SK-N-SH treated with all-trans-retinoic acid at 6 μM for 48 hours (cell line): ENCODE measurements at regions not wholly inside any gene's neighbourhood (a gene's known extent, or its start where the extent isn't known, plus 50 kb on each side); places are given as distances from the start of the nearest gene placed in this dataset.

Experiments
- ATAC-seq: fragments of 200-7000 bp; cut with Tn5 transposase; 3 replicates; pipeline ENCODE4 v1.9.1; 2020; ENCODE audit warnings: mild to moderate bottlenecking, moderate library complexity
- ARNTL ChIP-seq: fragments of 450-650 bp; formaldehyde crosslinking; IDR thresholded peaks from 2 replicates; pipeline ENCODE4 v1.5.0; 2020; ENCODE audit warnings: low read depth, mild to moderate bottlenecking, moderate library complexity, borderline replicate concordance
- BACH2 ChIP-seq: fragments of 250-450 bp; sonication (Bioruptor Pico); IDR thresholded peaks from 2 replicates; pipeline ENCODE4 v1.9.0; 2021; ENCODE audit warnings: mild to moderate bottlenecking, borderline replicate concordance
- CSDC2 ChIP-seq: fragments of 250-450 bp; sonication (Bioruptor Pico); IDR thresholded peaks from 2 replicates; pipeline ENCODE4 v1.5.0; 2020; ENCODE audit warnings: mild to moderate bottlenecking, moderate library complexity
- CSRNP3 ChIP-seq: fragments of 250-450 bp; sonication (Bioruptor Pico); IDR thresholded peaks from 2 replicates; pipeline ENCODE4 v1.5.1; 2021; ENCODE audit warnings: mild to moderate bottlenecking, moderate library complexity
- ESRRG ChIP-seq: fragments of 250-450 bp; sonication (Bioruptor Pico); IDR thresholded peaks from 2 replicates; pipeline ENCODE4 v1.6.1; 2021; ENCODE audit warnings: mild to moderate bottlenecking
- GLIS3 ChIP-seq: fragments of 250-450 bp; sonication (Bioruptor Pico); IDR thresholded peaks from 2 replicates; pipeline ENCODE4 v1.5.0; 2020; ENCODE audit warnings: mild to moderate bottlenecking, moderate library complexity
- OSR1 ChIP-seq: fragments of 250-450 bp; sonication (Bioruptor Pico); IDR thresholded peaks from 2 replicates; pipeline ENCODE4 v1.8.0; 2022; ENCODE audit warnings: moderate library complexity, mild to moderate bottlenecking, inconsistent platforms
- PATZ1 ChIP-seq: fragments of 250-450 bp; sonication (Bioruptor Pico); IDR thresholded peaks from 2 replicates; pipeline ENCODE4 v1.8.0; 2020; ENCODE audit warnings: mild to moderate bottlenecking, moderate library complexity, borderline replicate concordance
- POU6F1 ChIP-seq: fragments of 250-450 bp; sonication (Bioruptor Pico); IDR thresholded peaks from 2 replicates; pipeline ENCODE4 v1.8.0; 2021; ENCODE audit warnings: low read depth, mild to moderate bottlenecking, moderate library complexity, borderline replicate concordance
- PPARA ChIP-seq: fragments of 250-450 bp; sonication (Bioruptor Pico); IDR thresholded peaks from 2 replicates; pipeline ENCODE4 v1.5.0; 2020; ENCODE audit warnings: mild to moderate bottlenecking, borderline replicate concordance
- RARB ChIP-seq: fragments of 250-450 bp; sonication (Bioruptor Pico); IDR thresholded peaks from 2 replicates; pipeline ENCODE4 v1.8.0; 2021; ENCODE audit warnings: mild to moderate bottlenecking, moderate library complexity
- SNAI2 ChIP-seq: fragments of 250-450 bp; sonication (Bioruptor Pico); IDR thresholded peaks from 2 replicates; pipeline ENCODE4 v1.5.0; 2020; ENCODE audit warnings: mild to moderate bottlenecking, moderate library complexity
- TCF4 ChIP-seq: fragments of 250-450 bp; sonication (Bioruptor Pico); IDR thresholded peaks from 2 replicates; pipeline ENCODE4 v1.8.0; 2021; ENCODE audit warnings: mild to moderate bottlenecking, moderate library complexity, borderline replicate concordance
- TOX ChIP-seq: fragments of 250-450 bp; sonication (Bioruptor Pico); IDR thresholded peaks from 2 replicates; pipeline ENCODE4 v1.8.0; 2021; ENCODE audit warnings: mild to moderate bottlenecking, moderate library complexity, borderline replicate concordance
- TSHZ2 ChIP-seq: fragments of 250-450 bp; sonication (Bioruptor Pico); IDR thresholded peaks from 2 replicates; pipeline ENCODE4 v1.5.0; 2020; ENCODE audit warnings: mild to moderate bottlenecking, moderate library complexity
- ZC3H10 ChIP-seq: fragments of 250-450 bp; sonication (Bioruptor Pico); IDR thresholded peaks from 2 replicates; pipeline ENCODE4 v1.5.1; 2021; ENCODE audit warnings: mild to moderate bottlenecking, moderate library complexity
- ZFP3 ChIP-seq: fragments of 250-450 bp; sonication (Bioruptor Pico); IDR thresholded peaks from 2 replicates; pipeline ENCODE4 v1.5.0; 2020; ENCODE audit warnings: mild to moderate bottlenecking, moderate library complexity
- ZFP30 ChIP-seq: fragments of 450-650 bp; formaldehyde crosslinking; IDR thresholded peaks from 2 replicates; pipeline ENCODE4 v1.5.0; 2022; ENCODE audit warnings: mild to moderate bottlenecking, moderate library complexity
- ZNF565 ChIP-seq: fragments of 450-650 bp; formaldehyde crosslinking; conservative IDR thresholded peaks from 2 replicates; pipeline ENCODE4 v1.5.0; 2020; ENCODE audit warnings: low read depth, mild to moderate bottlenecking, moderate library complexity

GRCh38 chr1:109819906-109820305, 56.2 kb upstream of the EPS8L3 start:
- no peak for ATAC-seq
- TF ChIP-seq POU6F1 (CRISPR knock-in tag) = no peak
- TF ChIP-seq TSHZ2 (CRISPR knock-in tag) = no peak
- no peak for TF ChIP-seq CSDC2
- no peak for TF ChIP-seq PATZ1
- TF ChIP-seq ZC3H10 (CRISPR knock-in tag) = no peak
- no peak for TF ChIP-seq TOX (CRISPR knock-in tag)
- no peak for TF ChIP-seq ZNF565 (CRISPR knock-in tag)
- TF ChIP-seq ZFP30 (CRISPR knock-in tag) = no peak
- no peak for TF ChIP-seq ZFP3 (CRISPR knock-in tag)

- no peak for ATAC-seq
These were observed 55.5 kb upstream of the EPS8L3 start for GRCh38 chr1:109818988-109819764.

More at GRCh38 chr1:109818988-109819764, 55.5 kb upstream of the EPS8L3 start:
- TF ChIP-seq RARB (CRISPR knock-in tag) (no peak), TCF4 (no peak), CSDC2 (no peak), CSRNP3 (CRISPR knock-in tag) (no peak), GLIS3 (no peak), PPARA (no peak), ARNTL (no peak), PATZ1 (no peak), SNAI2 (CRISPR knock-in tag) (no peak), POU6F1 (CRISPR knock-in tag) (no peak), ZC3H10 (CRISPR knock-in tag) (no peak), ESRRG (CRISPR knock-in tag) (no peak), BACH2 (no peak), ZFP3 (CRISPR knock-in tag) (no peak), OSR1 (CRISPR knock-in tag) (no peak)
- TF ChIP-seq, all 23 proteins: peak for 0
